GM12874 (cell line): ENCODE measurements at regions not wholly inside any gene's neighbourhood (a gene's known extent, or its start where the extent isn't known, plus 50 kb on each side); places are given as distances from the start of the nearest gene placed in this dataset.

Experiments
- TF ChIP-seq, protein P1 (sequence below): IDR thresholded peaks from 2 replicates; pipeline ENCODE4 v1.5.1; 2011; ENCODE audit warnings: low read depth, mild to moderate bottlenecking, control low read depth, low read length, moderate library complexity; ENCODE audit not compliant: insufficient read depth

DNA sequence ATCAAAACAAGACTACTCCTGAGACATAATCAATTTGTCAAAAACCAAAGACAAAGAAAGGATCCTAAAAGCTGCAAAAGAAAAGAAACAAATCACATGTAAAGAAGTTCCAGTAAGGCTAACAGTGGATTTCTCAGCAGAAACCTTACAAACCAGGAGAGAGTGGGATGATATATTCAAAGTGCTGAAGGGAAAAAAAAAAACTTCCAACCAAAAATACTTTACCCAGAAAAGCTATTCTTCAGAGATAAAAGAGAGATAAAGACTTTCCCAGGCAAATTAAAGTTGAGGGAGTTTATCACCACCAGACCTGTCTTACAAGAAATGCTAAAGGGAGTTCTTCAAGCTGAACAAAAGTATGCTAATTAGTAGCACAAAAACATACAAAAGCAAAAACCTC is 91.9 kb upstream of the PPP2R5C start:
- TF ChIP-seq, protein P1, sequence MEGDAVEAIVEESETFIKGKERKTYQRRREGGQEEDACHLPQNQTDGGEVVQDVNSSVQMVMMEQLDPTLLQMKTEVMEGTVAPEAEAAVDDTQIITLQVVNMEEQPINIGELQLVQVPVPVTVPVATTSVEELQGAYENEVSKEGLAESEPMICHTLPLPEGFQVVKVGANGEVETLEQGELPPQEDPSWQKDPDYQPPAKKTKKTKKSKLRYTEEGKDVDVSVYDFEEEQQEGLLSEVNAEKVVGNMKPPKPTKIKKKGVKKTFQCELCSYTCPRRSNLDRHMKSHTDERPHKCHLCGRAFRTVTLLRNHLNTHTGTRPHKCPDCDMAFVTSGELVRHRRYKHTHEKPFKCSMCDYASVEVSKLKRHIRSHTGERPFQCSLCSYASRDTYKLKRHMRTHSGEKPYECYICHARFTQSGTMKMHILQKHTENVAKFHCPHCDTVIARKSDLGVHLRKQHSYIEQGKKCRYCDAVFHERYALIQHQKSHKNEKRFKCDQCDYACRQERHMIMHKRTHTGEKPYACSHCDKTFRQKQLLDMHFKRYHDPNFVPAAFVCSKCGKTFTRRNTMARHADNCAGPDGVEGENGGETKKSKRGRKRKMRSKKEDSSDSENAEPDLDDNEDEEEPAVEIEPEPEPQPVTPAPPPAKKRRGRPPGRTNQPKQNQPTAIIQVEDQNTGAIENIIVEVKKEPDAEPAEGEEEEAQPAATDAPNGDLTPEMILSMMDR, result no peak

DNA sequence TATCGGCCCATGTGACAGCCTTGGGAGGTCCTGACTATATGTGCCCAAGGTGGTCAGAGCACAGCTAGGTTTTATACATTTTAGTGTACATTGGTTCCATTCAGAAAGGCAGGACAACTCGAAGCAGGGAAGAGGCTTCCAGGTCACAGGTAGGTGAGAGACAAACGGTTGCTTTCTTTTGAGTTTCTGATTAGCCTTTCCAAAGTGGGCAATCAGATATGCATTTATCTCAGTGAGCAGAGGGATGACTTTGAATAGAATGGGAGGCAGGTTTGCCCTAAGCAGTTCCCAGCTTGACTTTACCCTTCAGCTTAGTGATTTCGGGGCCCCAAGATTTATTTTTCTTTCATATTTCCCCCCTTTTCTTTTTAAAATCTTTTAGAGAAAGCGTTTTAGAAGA is 87.6 kb upstream of the PPP2R5C start:
- TF ChIP-seq, protein P1, result no peak

DNA sequence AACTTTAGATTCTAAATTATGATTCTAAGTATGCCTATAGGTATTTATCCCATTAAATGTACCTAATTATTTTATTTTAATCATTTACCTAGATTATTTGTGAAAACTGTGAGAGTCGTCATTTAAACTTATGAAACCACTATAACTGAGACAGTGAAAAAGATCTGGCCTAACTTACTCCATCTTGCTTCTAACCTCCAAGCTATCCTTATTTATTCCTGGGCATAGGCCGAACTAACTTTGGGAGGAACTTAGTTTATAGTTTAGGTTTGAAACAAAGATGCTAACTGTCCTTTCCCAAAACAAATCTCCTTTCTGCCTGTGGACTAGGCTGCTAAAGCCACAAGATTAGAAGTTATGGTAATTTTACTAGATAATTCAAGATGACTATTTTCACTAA is 79.7 kb upstream of the PPP2R5C start:
- TF ChIP-seq, protein P1, result no peak

DNA sequence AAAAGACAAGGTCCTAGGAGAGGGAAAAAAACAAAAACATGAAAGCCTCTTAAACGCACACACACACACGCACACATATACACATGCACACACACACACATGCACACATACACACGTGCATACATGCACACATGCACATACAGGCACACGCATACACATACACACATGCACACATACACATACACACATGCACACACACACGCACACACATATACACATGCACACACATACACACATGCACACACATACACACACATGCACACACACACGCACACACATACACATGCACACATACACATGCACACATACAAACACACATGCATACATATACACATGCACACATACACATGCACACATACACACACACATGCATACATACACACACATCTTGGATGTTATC is 78.1 kb upstream of the PPP2R5C start:
- TF ChIP-seq, protein P1, result no peak

DNA sequence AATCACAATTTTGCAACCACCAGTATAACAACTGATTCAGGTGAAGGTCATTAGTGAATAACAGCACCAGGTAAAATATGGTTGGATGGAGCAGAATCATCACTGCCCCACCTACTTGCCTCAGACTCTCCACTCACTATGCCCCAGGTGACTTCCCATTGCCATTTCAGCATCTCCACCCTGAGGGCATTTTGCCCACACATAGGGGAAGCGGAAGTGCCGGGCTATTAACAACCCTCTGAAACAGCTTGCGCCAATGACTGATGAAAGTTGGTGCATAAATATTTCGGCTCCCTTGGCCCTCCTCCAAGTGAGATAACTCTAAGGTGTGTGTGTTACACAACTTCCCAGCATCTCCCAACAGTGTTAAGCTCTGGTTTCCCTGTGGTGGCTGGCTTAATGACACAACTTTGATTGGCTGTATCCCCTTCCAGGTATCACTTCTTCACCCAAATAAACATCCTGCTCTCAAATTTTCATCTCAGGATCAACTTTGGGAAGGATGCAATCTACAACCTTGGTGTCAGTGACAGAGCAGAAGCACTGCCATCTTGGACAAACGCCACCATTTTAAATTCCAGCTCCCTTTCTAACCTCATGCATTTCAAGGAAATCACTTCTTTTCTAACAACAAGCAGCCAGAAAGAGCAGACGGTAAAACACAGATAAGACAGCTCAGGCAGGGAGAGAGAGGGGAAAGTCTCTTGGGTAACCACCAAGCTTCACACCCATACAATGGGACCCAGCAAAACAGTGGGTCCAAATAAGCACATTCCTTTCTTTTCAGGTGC is 73.6 kb upstream of the PPP2R5C start:
- TF ChIP-seq, protein P1, result no peak

DNA sequence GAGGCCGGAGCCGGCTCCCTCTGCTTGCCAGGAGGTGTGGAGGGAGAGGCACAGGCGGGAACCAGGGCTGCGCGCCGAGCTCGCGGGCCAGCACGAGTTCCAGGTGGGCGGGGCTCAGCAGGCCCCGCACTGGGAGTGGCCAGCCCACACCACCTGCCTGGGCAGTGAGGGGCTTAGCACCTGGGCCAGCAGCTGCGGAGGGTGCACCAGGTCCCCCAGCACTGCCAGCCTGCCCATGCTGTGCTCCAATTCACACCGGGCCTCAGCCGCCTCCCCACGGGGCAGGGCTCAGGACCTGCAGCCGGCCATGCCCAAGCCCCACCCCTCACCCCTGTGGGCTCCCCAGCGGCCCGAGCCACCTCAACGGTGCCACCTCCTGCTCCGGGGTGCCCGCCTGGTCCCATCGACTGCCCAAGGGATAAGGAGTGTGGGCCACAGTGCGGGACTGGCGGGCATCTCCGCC is 72.4 kb upstream of the PPP2R5C start:
- TF ChIP-seq, protein P1, result no peak

DNA sequence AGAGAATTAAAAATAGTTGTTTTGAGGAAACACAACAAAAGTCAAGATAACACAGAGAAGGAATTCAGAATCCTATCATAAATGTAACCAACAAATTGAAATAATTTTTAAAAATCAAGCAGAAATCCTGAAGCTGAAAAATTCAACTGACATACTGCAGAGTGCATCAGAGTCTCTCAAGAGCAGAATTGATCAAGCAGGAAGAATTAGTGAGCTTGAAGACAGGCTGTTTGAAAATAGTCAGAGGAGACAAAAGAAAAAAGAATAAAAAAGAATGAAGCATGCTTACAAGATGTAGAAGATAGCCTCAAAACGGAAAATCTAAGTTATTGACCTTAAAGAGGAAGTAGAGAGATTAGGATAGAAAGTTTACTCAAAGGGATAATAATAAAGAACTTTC is 65.8 kb upstream of the PPP2R5C start:
- TF ChIP-seq, protein P1, result no peak
